SK-N-SH (cell line): ENCODE measurements at regions not wholly inside any gene's neighbourhood (a gene's known extent, or its start where the extent isn't known, plus 50 kb on each side); places are given as distances from the start of the nearest gene placed in this dataset.
A peak's percentile ranks its signal among the peaks of the same experiment; 100 is the strongest.

Experiments used
- CTCF ChIA-PET: fragments of 300-600, 350-600 bp; formaldehyde crosslinking; extraction: SDS; loops from one replicate; lab custom pipeline; 2021; lab: Yijun Ruan, JAX
- POLR2A ChIA-PET: fragments of 350-600 bp; sonication (Branson Sonifier 250); formaldehyde crosslinking; extraction: SDS; loops from one replicate; lab custom pipeline; 2020; ENCODE audit warnings: antibody characterized with exemption, inconsistent platforms; lab: Yijun Ruan, JAX
- DNase-seq: peaks from one replicate; pipeline ENCODE4 v3.0.0; 2012
- H2AFZ ChIP-seq: fragments of 200-600 bp; sonication (generic); 2 replicates; pipeline ENCODE4 v1.8.1; 2016; ENCODE audit warnings: antibody characterized with exemption, mild to moderate bottlenecking, low read depth
- H3F3A ChIP-seq: fragments of 200-600 bp; sonication (generic); replicated peaks from 2 replicates; pipeline ENCODE3; 2016; ENCODE audit warnings: antibody characterized with exemption, mild to moderate bottlenecking; ENCODE audit not compliant: insufficient read depth
- H3K27ac ChIP-seq, 2 experiments: fragments of 200-500 bp in 1 of 2; fragments of 200-600 bp in 1 of 2; sonication (Bioruptor generic) in 1 of 2; sonication (generic), shearing (Covaris generic) in 1 of 2; 2 replicates each; pipeline versions ENCODE4 v1.5.1 to v1.6.1; 2014 to 2016; ENCODE audit warnings: low read depth in 2 of 2, inconsistent platforms in 1 of 2, low read length in 1 of 2, mild to moderate bottlenecking in 1 of 2, mixed read lengths in 1 of 2
- H3K27me3 ChIP-seq: fragments of 200-600 bp; sonication (generic), shearing (Covaris generic); 2 replicates; pipeline ENCODE4 v1.6.1; 2016; ENCODE audit warnings: mixed run types; ENCODE audit not compliant: insufficient read depth
- H3K36me3 ChIP-seq, 2 experiments: fragments of 200-500 bp in 1 of 2; fragments of 200-600 bp in 1 of 2; sonication (Bioruptor generic) in 1 of 2; sonication (generic) in 1 of 2; replicated peaks in 1 of 2; 2 replicates each; pipeline versions ENCODE3 to v1.5.1; 2014 to 2016; ENCODE audit warnings: low read length in 1 of 2, mild to moderate bottlenecking in 1 of 2; ENCODE audit not compliant: insufficient read depth in 2 of 2, control insufficient read depth in 1 of 2
- H3K4me1 ChIP-seq, 2 experiments: fragments of 200-500 bp in 1 of 2; fragments of 200-600 bp in 1 of 2; sonication (Bioruptor generic) in 1 of 2; sonication (generic), shearing (Covaris generic) in 1 of 2; 2 replicates each; pipeline versions ENCODE4 v1.5.1 to v1.6.1; 2014 to 2016; ENCODE audit warnings: low read depth in 1 of 2, low read length in 1 of 2, mixed run types in 1 of 2; ENCODE audit not compliant: insufficient read depth in 2 of 2, control insufficient read depth in 1 of 2
- H3K4me2 ChIP-seq: fragments of 200-600 bp; sonication (generic), shearing (Covaris generic); 2 replicates; pipeline ENCODE4 v1.6.1; 2017; ENCODE audit warnings: mixed run types
- H3K4me3 ChIP-seq, 2 experiments: fragments of 200-500 bp in 1 of 2; fragments of 200-600 bp in 1 of 2; sonication (Bioruptor generic) in 1 of 2; sonication (generic), shearing (Covaris generic) in 1 of 2; 2 replicates each; pipeline versions ENCODE4 v1.5.1 to v1.8.1; 2014 to 2016; ENCODE audit warnings: low read depth in 2 of 2, inconsistent platforms in 1 of 2, low read length in 1 of 2, mild to moderate bottlenecking in 1 of 2, mixed read lengths in 1 of 2, moderate library complexity in 1 of 2
- H3K79me2 ChIP-seq: fragments of 200-600 bp; sonication (generic); 2 replicates; pipeline ENCODE4 v1.8.1; 2017; ENCODE audit warnings: mild to moderate bottlenecking; ENCODE audit not compliant: insufficient read depth
- H3K9ac ChIP-seq: fragments of 200-600 bp; sonication (generic); 2 replicates; pipeline ENCODE4 v1.6.1; 2017; ENCODE audit warnings: mixed run types
- H3K9me2 ChIP-seq: fragments of 200-600 bp; sonication (generic); 2 replicates; pipeline ENCODE4 v1.6.1; 2017; ENCODE audit warnings: mixed run types
- H3K9me3 ChIP-seq: fragments of 200-600 bp; sonication (generic); 2 replicates; pipeline ENCODE4 v1.6.1; 2017; ENCODE audit warnings: mixed run types, mild to moderate bottlenecking, moderate library complexity
- H4K20me1 ChIP-seq: fragments of 200-600 bp; sonication (generic); 2 replicates; pipeline ENCODE4 v1.6.1; 2017; ENCODE audit warnings: mild to moderate bottlenecking, mixed run types; ENCODE audit not compliant: insufficient read depth
- EP300 ChIP-seq, 2 experiments: IDR thresholded peaks; 2 replicates each; pipeline versions ENCODE4 v1.4.0 to v1.6.1; 2012; ENCODE audit warnings: borderline replicate concordance in 1 of 2, low read depth in 1 of 2, low read length in 1 of 2
- FOXM1 ChIP-seq: IDR thresholded peaks from 2 replicates; pipeline ENCODE4 v1.4.0; 2012; ENCODE audit warnings: low read depth, mild to moderate bottlenecking
- MAX ChIP-seq: IDR thresholded peaks from 2 replicates; pipeline ENCODE4 v1.4.0; 2012; ENCODE audit warnings: low read depth
- MXI1 ChIP-seq: IDR thresholded peaks from 2 replicates; pipeline ENCODE4 v1.6.1; 2012; ENCODE audit warnings: mild to moderate bottlenecking, low read depth, low read length, improper control_type of control experiment
- NFIC ChIP-seq: IDR thresholded peaks from 2 replicates; pipeline ENCODE4 v1.4.0; 2012; ENCODE audit warnings: borderline replicate concordance
- RAD21 ChIP-seq: IDR thresholded peaks from 2 replicates; pipeline ENCODE4 v1.6.1; 2012; ENCODE audit warnings: mild to moderate bottlenecking, low read length
- RCOR1 ChIP-seq: fragments of 150-350 bp; IDR thresholded peaks from 2 replicates; pipeline ENCODE4 v1.6.1; 2017; ENCODE audit warnings: antibody characterized with exemption, low read length
- RXRA ChIP-seq: IDR thresholded peaks from 2 replicates; pipeline ENCODE4 v1.4.0; 2012; ENCODE audit warnings: low read depth, mild to moderate bottlenecking, borderline replicate concordance
- TAF1 ChIP-seq: IDR thresholded peaks from 2 replicates; pipeline ENCODE4 v1.6.1; 2012; ENCODE audit warnings: low read depth, mild to moderate bottlenecking, low read length, moderate library complexity, borderline replicate concordance
- TEAD4 ChIP-seq: IDR thresholded peaks from 2 replicates; pipeline ENCODE4 v1.4.0; 2012; ENCODE audit warnings: mild to moderate bottlenecking, borderline replicate concordance; ENCODE audit not compliant: insufficient read depth
- USF1 ChIP-seq: IDR thresholded peaks from 2 replicates; pipeline ENCODE4 v1.4.0; 2012; ENCODE audit warnings: low read depth, borderline replicate concordance
- WGBS: methylation state at CpG from one replicate; pipeline ENCODE4 v1.1.6; 2017; ENCODE audit warnings: low lambda C conversion rate; 5-methylcytosine and 5-hydroxymethylcytosine counted together
- TF ChIP-seq, protein P1 (sequence below): IDR thresholded peaks from 2 replicates; pipeline ENCODE4 v1.4.0; 2012; ENCODE audit warnings: low read depth, borderline replicate concordance
- TF ChIP-seq, protein P2 (sequence below): fragments of 150-350 bp; IDR thresholded peaks from 2 replicates; pipeline ENCODE4 v1.6.1; 2016; ENCODE audit warnings: mild to moderate bottlenecking, low read depth, low read length

DNA sequence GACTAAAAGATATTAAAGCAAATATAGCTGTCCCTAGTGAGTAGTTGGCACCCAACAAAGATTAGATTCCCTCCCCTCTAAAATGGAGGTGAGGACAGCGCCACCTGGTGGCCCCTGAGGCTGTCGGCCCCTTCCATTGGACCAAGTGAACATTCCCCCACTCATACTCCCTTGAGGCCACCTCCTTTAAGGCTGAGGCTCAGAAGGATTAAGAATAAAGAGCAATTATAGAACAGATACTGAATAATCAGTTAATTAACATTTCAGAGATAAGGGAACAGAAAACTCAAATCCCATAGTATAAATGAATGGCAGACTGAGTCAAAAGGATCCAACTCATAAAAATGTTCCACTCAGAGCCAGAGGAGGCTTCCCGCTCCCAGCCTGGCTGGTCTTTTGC lies 130.4 kb upstream of the GHITM start (continued):
- TF ChIP-seq MXI1 (no peak), NFIC (no peak), TAF1 (no peak), FOXM1 (no peak), RAD21 (peak; percentile 39; the same call in 1 of the 2 replicates), TEAD4 (no peak), MAX (no peak), USF1 (no peak)
- TF ChIP-seq, protein P1, sequence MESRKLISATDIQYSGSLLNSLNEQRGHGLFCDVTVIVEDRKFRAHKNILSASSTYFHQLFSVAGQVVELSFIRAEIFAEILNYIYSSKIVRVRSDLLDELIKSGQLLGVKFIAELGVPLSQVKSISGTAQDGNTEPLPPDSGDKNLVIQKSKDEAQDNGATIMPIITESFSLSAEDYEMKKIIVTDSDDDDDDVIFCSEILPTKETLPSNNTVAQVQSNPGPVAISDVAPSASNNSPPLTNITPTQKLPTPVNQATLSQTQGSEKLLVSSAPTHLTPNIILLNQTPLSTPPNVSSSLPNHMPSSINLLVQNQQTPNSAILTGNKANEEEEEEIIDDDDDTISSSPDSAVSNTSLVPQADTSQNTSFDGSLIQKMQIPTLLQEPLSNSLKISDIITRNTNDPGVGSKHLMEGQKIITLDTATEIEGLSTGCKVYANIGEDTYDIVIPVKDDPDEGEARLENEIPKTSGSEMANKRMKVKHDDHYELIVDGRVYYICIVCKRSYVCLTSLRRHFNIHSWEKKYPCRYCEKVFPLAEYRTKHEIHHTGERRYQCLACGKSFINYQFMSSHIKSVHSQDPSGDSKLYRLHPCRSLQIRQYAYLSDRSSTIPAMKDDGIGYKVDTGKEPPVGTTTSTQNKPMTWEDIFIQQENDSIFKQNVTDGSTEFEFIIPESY: no peak

GRCh38 chr10:84012431-84012830 lies 126.9 kb upstream of the GHITM start:
- Histone ChIP-seq H3K9me3 (no peaks in the 10 kb centered on the region), H4K20me1 (no peaks in the 10 kb centered on the region), H3K79me2 (no peaks in the 10 kb centered on the region), H2AFZ (no peak overlapping the region), H3K4me1 (no peaks in the 10 kb centered on the region), H3K9ac (no peak overlapping the region), H3K36me3 (no peaks in the 10 kb centered on the region), H3K4me2 (no peak overlapping the region), H3F3A (no peaks in the 10 kb centered on the region), H3K27ac (no peak overlapping the region), H3K9me2 (no peaks in the 10 kb centered on the region), H3K27me3 (no peaks in the 10 kb centered on the region), H3K4me3 (no peak overlapping the region)
- WGBS: 19% methylated on average over 2 of the region's 2 CpGs
- TF ChIP-seq FOXM1 (no peak), RCOR1 (no peak), TAF1 (no peak), EP300 (IDR thresholded peaks at IDR 0.05; ENCODE audit: borderline replicate concordance in 1 of 2, low read depth in 1 of 2, low read length in 1 of 2) (no peak), MAX (no peak), RXRA (no peak)
- TF ChIP-seq, protein P2, sequence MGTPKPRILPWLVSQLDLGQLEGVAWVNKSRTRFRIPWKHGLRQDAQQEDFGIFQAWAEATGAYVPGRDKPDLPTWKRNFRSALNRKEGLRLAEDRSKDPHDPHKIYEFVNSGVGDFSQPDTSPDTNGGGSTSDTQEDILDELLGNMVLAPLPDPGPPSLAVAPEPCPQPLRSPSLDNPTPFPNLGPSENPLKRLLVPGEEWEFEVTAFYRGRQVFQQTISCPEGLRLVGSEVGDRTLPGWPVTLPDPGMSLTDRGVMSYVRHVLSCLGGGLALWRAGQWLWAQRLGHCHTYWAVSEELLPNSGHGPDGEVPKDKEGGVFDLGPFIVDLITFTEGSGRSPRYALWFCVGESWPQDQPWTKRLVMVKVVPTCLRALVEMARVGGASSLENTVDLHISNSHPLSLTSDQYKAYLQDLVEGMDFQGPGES: no peak
- ChIA-PET CTCF (no interaction called here), POLR2A (no interaction called here)
- no peak for DNase-seq
